MM.1S (cell line): ENCODE measurements at regions not wholly inside any gene's neighbourhood (a gene's known extent, or its start where the extent isn't known, plus 50 kb on each side); places are given as distances from the start of the nearest gene placed in this dataset.

Source experiments
- CTCF ChIP-seq: fragments of 300-600 bp; sonication (generic); IDR thresholded peaks from 2 replicates; pipeline ENCODE4 v1.5.1; 2016; ENCODE audit warnings: antibody characterized with exemption, low read length, mixed read lengths
- EZH2 ChIP-seq: fragments of 300-600 bp; sonication (generic); optimal IDR thresholded peaks from 2 replicates; pipeline ENCODE3; 2017; ENCODE audit warnings: low read depth, mild to moderate bottlenecking, antibody characterized with exemption, low read length, mixed read lengths

- TF ChIP-seq EZH2 = no peak
- no peak for TF ChIP-seq CTCF
Observed at GRCh38 chr2:16248571-16249105, 308.3 kb downstream of the MYCN start.
